H1 (cell line): ENCODE measurements at regions not wholly inside any gene's neighbourhood (a gene's known extent, or its start where the extent isn't known, plus 50 kb on each side); places are given as distances from the start of the nearest gene placed in this dataset.

ENCODE experiments used
- CTCF ChIA-PET: fragments of 300-600 bp; sonication (Branson Sonifier 250); formaldehyde crosslinking; loops from one replicate; lab custom pipeline; 2021; ENCODE audit not compliant: partially characterized antibody; lab: Charles Lee
- POLR2A ChIA-PET: fragments of 300-600 bp; sonication (Branson Sonifier 250); formaldehyde crosslinking; loops from one replicate; lab custom pipeline; 2021; ENCODE audit warnings: inconsistent platforms; ENCODE audit not compliant: partially characterized antibody; lab: Charles Lee
- DNase-seq, 2 experiments: peaks; one replicate each; pipeline versions ENCODE4 v3.0.0 to v3.0.0-alpha.2; 2010 to 2022; ENCODE audit warnings: low spot score in 2 of 2, low read depth in 1 of 2, mixed read lengths in 1 of 2
- FAIRE-seq: peaks from 2 replicates; lab custom pipeline; 2011; peaks lifted over from hg19 to GRCh38; lab: Jason Lieb, UNC
- H2AFZ ChIP-seq: 2 replicates; pipeline ENCODE4 v1.8.1; 2012; ENCODE audit warnings: low read length, inconsistent platforms
- H2AK5ac ChIP-seq: 2 replicates; pipeline ENCODE4 v1.6.1; 2013; ENCODE audit warnings: low read depth, low read length
- H2BK120ac ChIP-seq: replicated peaks from 2 replicates; pipeline ENCODE3; 2013; ENCODE audit warnings: low read depth, low read length, inconsistent platforms
- H2BK12ac ChIP-seq: 2 replicates; pipeline ENCODE4 v1.6.1; 2013; ENCODE audit warnings: low read depth, low read length
- H2BK15ac ChIP-seq: 2 replicates; pipeline ENCODE4 v1.6.1; 2013; ENCODE audit warnings: low read length
- H2BK20ac ChIP-seq: 2 replicates; pipeline ENCODE4 v1.6.1; 2013; ENCODE audit warnings: low read length
- H2BK5ac ChIP-seq: 2 replicates; pipeline ENCODE4 v1.6.1; 2013; ENCODE audit warnings: low read depth, low read length
- H3K14ac ChIP-seq: 2 replicates; pipeline ENCODE4 v1.6.1; 2013; ENCODE audit warnings: inconsistent platforms; ENCODE audit not compliant: insufficient read length
- H3K18ac ChIP-seq: 2 replicates; pipeline ENCODE4 v1.6.1; 2013; ENCODE audit warnings: low read length; ENCODE audit errors: extremely low read depth
- H3K23ac ChIP-seq: 2 replicates; pipeline ENCODE4 v1.6.1; 2013; ENCODE audit warnings: inconsistent platforms; ENCODE audit not compliant: insufficient read length
- H3K23me2 ChIP-seq: 2 replicates; pipeline ENCODE4 v1.6.1; 2013; ENCODE audit warnings: low read depth, low read length
- H3K27ac ChIP-seq: 2 replicates; pipeline ENCODE4 v1.6.1; 2011; ENCODE audit warnings: low read depth, low read length, inconsistent platforms
- H3K27me3 ChIP-seq, 4 experiments: replicated peaks in 1 of 4; 1 replicate in 1 of 4; 2 replicates in 3 of 4; pipeline versions ENCODE4 v1.6.1 to v1.8.1; 2011 to 2013; ENCODE audit warnings: low read length in 3 of 4, mild to moderate bottlenecking in 3 of 4, inconsistent platforms in 2 of 4, mixed read lengths in 2 of 4, moderate library complexity in 1 of 4; ENCODE audit not compliant: control insufficient read depth in 3 of 4, insufficient read depth in 3 of 4; ENCODE audit errors: extremely low read depth in 1 of 4
- H3K36me3 ChIP-seq, 4 experiments: 2 replicates each; pipeline versions ENCODE4 v1.6.1 to v1.8.1; 2011 to 2013; ENCODE audit warnings: mild to moderate bottlenecking in 4 of 4, low read length in 3 of 4, moderate library complexity in 2 of 4, control low read depth in 1 of 4, inconsistent platforms in 1 of 4; ENCODE audit not compliant: insufficient read depth in 4 of 4, control insufficient read depth in 2 of 4
- H3K4ac ChIP-seq: replicated peaks from 2 replicates; pipeline ENCODE3; 2013; ENCODE audit warnings: low read length, low read depth, mixed read lengths, inconsistent platforms; ENCODE audit not compliant: insufficient read length
- H3K4me1 ChIP-seq, 4 experiments: replicated peaks in 1 of 4; 1 replicate in 1 of 4; 2 replicates in 3 of 4; pipeline versions ENCODE4 v1.6.1 to v1.8.1; 2011 to 2013; ENCODE audit warnings: low read length in 3 of 4, inconsistent platforms in 2 of 4, mixed read lengths in 1 of 4; ENCODE audit not compliant: insufficient read depth in 4 of 4, control insufficient read depth in 3 of 4
- H3K4me2 ChIP-seq, 2 experiments: 2 replicates each; pipeline versions ENCODE4 v1.6.1 to v1.8.1; 2011 to 2013; ENCODE audit warnings: low read depth in 2 of 2, low read length in 2 of 2, control low read depth in 1 of 2, inconsistent platforms in 1 of 2, mild to moderate bottlenecking in 1 of 2; ENCODE audit not compliant: insufficient read depth in 1 of 2
- H3K4me3 ChIP-seq, 4 experiments: fragments of 200-600, 300-600 bp in 1 of 4; sonication (generic), shearing (Covaris generic), sonication (Bioruptor Twin) in 1 of 4; 2 replicates each; pipeline versions ENCODE4 v1.5.1 to v1.8.1; 2011 to 2016; ENCODE audit warnings: low read length in 4 of 4, low read depth in 3 of 4, control low read depth in 2 of 4, inconsistent platforms in 2 of 4, mild to moderate bottlenecking in 2 of 4, mixed read lengths in 1 of 4, moderate library complexity in 1 of 4; ENCODE audit not compliant: insufficient read depth in 2 of 4; ENCODE audit errors: extremely low read depth in 1 of 4
- H3K56ac ChIP-seq: replicated peaks from 2 replicates; pipeline ENCODE3; 2013; ENCODE audit warnings: low read depth, mild to moderate bottlenecking, mixed read lengths, low read length, inconsistent platforms; ENCODE audit not compliant: insufficient read length
- H3K79me1 ChIP-seq: 2 replicates; pipeline ENCODE4 v1.6.1; 2013; ENCODE audit warnings: low read depth, low read length, control low read depth
- H3K79me2 ChIP-seq, 2 experiments: 2 replicates each; pipeline versions ENCODE4 v1.6.1 to v1.8.1; 2012 to 2013; ENCODE audit warnings: low read length in 2 of 2, mild to moderate bottlenecking in 2 of 2, inconsistent platforms in 1 of 2; ENCODE audit not compliant: insufficient read depth in 2 of 2, control insufficient read depth in 1 of 2
- H3K9ac ChIP-seq, 4 experiments: replicated peaks in 1 of 4; 1 replicate in 1 of 4; 2 replicates in 3 of 4; pipeline versions ENCODE4 v1.6.1 to v1.8.1; 2011 to 2013; ENCODE audit warnings: low read depth in 3 of 4, low read length in 3 of 4, control low read depth in 2 of 4, mild to moderate bottlenecking in 2 of 4, moderate library complexity in 2 of 4, inconsistent platforms in 1 of 4; ENCODE audit errors: extremely low read depth in 1 of 4
- H3K9me3 ChIP-seq, 2 experiments: 2 replicates each; pipeline versions ENCODE4 v1.6.1 to v1.8.1; 2012 to 2013; ENCODE audit warnings: mild to moderate bottlenecking in 2 of 2, moderate library complexity in 2 of 2, control low read depth in 1 of 2, inconsistent platforms in 1 of 2, low read depth in 1 of 2, low read length in 1 of 2, mixed read lengths in 1 of 2; ENCODE audit not compliant: insufficient read depth in 2 of 2
- H4K20me1 ChIP-seq, 2 experiments: replicated peaks in 1 of 2; 2 replicates each; pipeline versions ENCODE3 to v1.8.1; 2011 to 2013; ENCODE audit warnings: inconsistent platforms in 2 of 2, low read length in 2 of 2, mild to moderate bottlenecking in 1 of 2; ENCODE audit not compliant: insufficient read depth in 2 of 2, control insufficient read depth in 1 of 2
- H4K5ac ChIP-seq: 2 replicates; pipeline ENCODE4 v1.6.1; 2013; ENCODE audit warnings: low read length, low read depth, mixed read lengths, inconsistent platforms; ENCODE audit not compliant: insufficient read length
- H4K8ac ChIP-seq: 2 replicates; pipeline ENCODE4 v1.8.0; 2013; ENCODE audit warnings: mild to moderate bottlenecking, moderate library complexity, low read length, inconsistent platforms; ENCODE audit not compliant: insufficient read depth; ENCODE audit errors: extremely low read depth
- H4K91ac ChIP-seq: replicated peaks from 2 replicates; pipeline ENCODE3; 2013; ENCODE audit warnings: low read length, mixed read lengths, inconsistent platforms; ENCODE audit not compliant: insufficient read length
- BACH1 ChIP-seq: IDR thresholded peaks from 2 replicates; pipeline ENCODE4 v1.6.1; 2012; ENCODE audit warnings: low read length, improper control_type of control experiment
- CEBPB ChIP-seq: IDR thresholded peaks from 2 replicates; pipeline ENCODE4 v1.6.1; 2012; ENCODE audit warnings: low read depth, low read length
- EZH2 ChIP-seq: fragments of 200-600 bp; sonication (generic); IDR thresholded peaks from 2 replicates; pipeline ENCODE4 v1.7.1; 2012; ENCODE audit warnings: low read depth, mild to moderate bottlenecking, moderate library complexity, low read length, inconsistent platforms; ENCODE audit not compliant: severe bottlenecking
- GTF2F1 ChIP-seq: IDR thresholded peaks from 2 replicates; pipeline ENCODE4 v1.6.1; 2012; ENCODE audit warnings: low read depth, low read length, improper control_type of control experiment, borderline replicate concordance
- JUND ChIP-seq: IDR thresholded peaks from 2 replicates; pipeline ENCODE4 v1.6.1; 2011; ENCODE audit warnings: mild to moderate bottlenecking, improper control_type of control experiment, low read length
- NANOG ChIP-seq: IDR thresholded peaks from 2 replicates; pipeline ENCODE4 v1.6.1; 2011; ENCODE audit warnings: low read length, low read depth, mild to moderate bottlenecking, inconsistent platforms; ENCODE audit not compliant: insufficient read depth, poor library complexity, severe bottlenecking
- PHF8 ChIP-seq: fragments of 200-600 bp; sonication (generic); conservative IDR thresholded peaks from 2 replicates; pipeline ENCODE4 v1.7.1; 2012; ENCODE audit warnings: low read depth, mild to moderate bottlenecking, inconsistent platforms, low read length, moderate library complexity
- SP1 ChIP-seq: IDR thresholded peaks from 2 replicates; pipeline ENCODE4 v1.6.1; 2011; ENCODE audit warnings: low read depth, low read length
- WGBS, 2 experiments: shearing (Covaris generic) in 1 of 2; methylation state at CpG; one replicate each; pipeline versions ENCODE4 v1.1.6 to v1.1.7; 2013 to 2015; ENCODE audit warnings: low lambda C conversion rate in 2 of 2, mixed read lengths in 2 of 2, inconsistent platforms in 1 of 2, low coverage in 1 of 2, missing lambda C conversion rate in 1 of 2; ENCODE audit not compliant: insufficient replicate concordance in 2 of 2, insufficient coverage in 1 of 2, insufficient read length in 1 of 2; ENCODE audit errors: extremely low coverage in 1 of 2, missing lambda C conversion rate in 1 of 2; 5-methylcytosine and 5-hydroxymethylcytosine counted together

- no peak overlapping the region for H2BK15ac ChIP-seq
- TF ChIP-seq GTF2F1 = no peak
- no peak for TF ChIP-seq SP1
- TF ChIP-seq NANOG = no peak
- TF ChIP-seq BACH1 = no peak
- no peak for TF ChIP-seq EZH2
- no peak for TF ChIP-seq JUND
- no peak for TF ChIP-seq CEBPB
- no peak for TF ChIP-seq PHF8
- no peaks in the 10 kb centered on the region for H3K9me3 ChIP-seq
- CTCF ChIA-PET = interaction anchor here (1.3 kb wide), 1 partner anchor 45 kb away, joined by 3 read pairs; no protein-coding TSS in a partner anchor
- H3K27ac ChIP-seq = no peak overlapping the region
- H4K5ac ChIP-seq = no peak overlapping the region
- 95% methylated on average over 2 of the region's 2 CpGs; no CpG with 5 or more reads in 1 of the 2 experiments for WGBS, 2 experiments
- no peaks in the 10 kb centered on the region for H3K79me1 ChIP-seq
- H3K4me3 ChIP-seq = no peak overlapping the region
- FAIRE-seq (no peak), DNase-seq (no peak)
- no peaks in the 10 kb centered on the region for H3K27me3 ChIP-seq
- POLR2A ChIA-PET = interaction anchor here (0.6 to 0.7 kb wide), 2 partner anchors 291 to 636 kb away, joined by 3 read pairs; no protein-coding TSS in a partner anchor
- H2BK12ac ChIP-seq = no peak overlapping the region
- no peak overlapping the region for H3K23ac ChIP-seq
- no peaks in the 10 kb centered on the region for H4K20me1 ChIP-seq
- H3K56ac ChIP-seq = no peak overlapping the region
- H3K18ac ChIP-seq = no peak overlapping the region
- no peaks in the 10 kb centered on the region for H3K4me1 ChIP-seq
- H3K36me3 ChIP-seq = no peaks in the 10 kb centered on the region
- no peak overlapping the region for H2AFZ ChIP-seq
- H2AK5ac ChIP-seq = no peak overlapping the region
- H2BK120ac ChIP-seq = no peak overlapping the region
- H4K8ac ChIP-seq = no peak overlapping the region
- H2BK20ac ChIP-seq = no peak overlapping the region
- no peak overlapping the region for H3K4ac ChIP-seq
- H2BK5ac ChIP-seq = no peak overlapping the region
- H3K23me2 ChIP-seq = no peaks in the 10 kb centered on the region
- H3K9ac ChIP-seq = no peak overlapping the region
- H3K14ac ChIP-seq = no peak overlapping the region
- H3K79me2 ChIP-seq = no peaks in the 10 kb centered on the region
- no peak overlapping the region for H3K4me2 ChIP-seq
- no peak overlapping the region for H4K91ac ChIP-seq
Observed at GRCh38 chr6:105784179-105784578, 302.0 kb upstream of the PRDM1 start.
